ENCODE measurements at regions not wholly inside any gene's neighbourhood (a gene's known extent, or its start where the extent isn't known, plus 50 kb on each side); places are given as distances from the start of the nearest gene placed in this dataset.

GRCh38 chr12:92987362-92987761 is 58.3 kb upstream of the EEA1 start:
- Histone ChIP-seq H3K9me3 (ENCODE audit: control insufficient read depth in 2 of 3, insufficient read depth in 1 of 3, low read length in 3 of 3) (peaks cover 0 to 3% (median 0%) of the 10 kb centered on the region in 3 donors), H3K27me3 (ENCODE audit: control insufficient read depth, insufficient read depth, low read length) (no peaks in the 10 kb centered on the region), H3K27ac (ENCODE audit: low read depth in 2 of 2, low read length in 2 of 2) (peak overlapping the region in 1 of 2 donors; percentile 61), H3K4me3 (ENCODE audit: low read length in 3 of 3) (no peak overlapping the region), H3K4me1 (ENCODE audit: control insufficient read depth in 2 of 3, insufficient read depth in 2 of 3, low read depth in 1 of 3, low read length in 3 of 3) (peaks cover 0 to 5% (median 4%) of the 10 kb centered on the region in 3 donors), H3K9ac (ENCODE audit: low read length in 3 of 3) (no peak overlapping the region), H3K36me3 (ENCODE audit: control insufficient read depth in 2 of 3, insufficient read depth in 3 of 3, low read length in 3 of 3) (no peaks in the 10 kb centered on the region)
- DNase-seq (peak in 2 of 5 donors; percentile 84 to 91), FAIRE-seq (peak; percentile 90)
- TF ChIP-seq CTCF (IDR thresholded peaks at IDR 0.05; ENCODE audit: borderline replicate concordance, extremely low read depth, insufficient read depth) = peak; percentile 63
- intact Hi-C loops (cut with DNase I) = loop anchor here (10.0 kb wide), 1 partner anchor 1117 kb away; no protein-coding TSS in a partner anchor

- Histone ChIP-seq H3K9me3 (ENCODE audit: control insufficient read depth in 2 of 3, insufficient read depth in 1 of 3, low read length in 3 of 3) (peaks cover 0 to 3% (median 0%) of the 10 kb centered on the region in 3 donors), H3K36me3 (ENCODE audit: control insufficient read depth in 2 of 3, insufficient read depth in 3 of 3, low read length in 3 of 3) (no peaks in the 10 kb centered on the region), H3K4me3 (ENCODE audit: low read length in 3 of 3) (no peak overlapping the region), H3K27me3 (ENCODE audit: control insufficient read depth, insufficient read depth, low read length) (no peaks in the 10 kb centered on the region), H3K27ac (ENCODE audit: low read depth in 2 of 2, low read length in 2 of 2) (peak overlapping the region in 1 of 2 donors; percentile 61), H3K9ac (ENCODE audit: low read length in 3 of 3) (no peak overlapping the region), H3K4me1 (ENCODE audit: control insufficient read depth in 2 of 3, insufficient read depth in 2 of 3, low read depth in 1 of 3, low read length in 3 of 3) (peaks cover 0 to 5% (median 4%) of the 10 kb centered on the region in 3 donors)
- TF ChIP-seq CTCF (IDR thresholded peaks at IDR 0.05; ENCODE audit: borderline replicate concordance, extremely low read depth, insufficient read depth) = no peak
- no peak for FAIRE-seq
- peak in 4 of 5 donors; percentile 24 to 43 (median 38) for DNase-seq
- intact Hi-C loops (cut with DNase I) = loop anchor here (10.0 kb wide), 1 partner anchor 1117 kb away; no protein-coding TSS in a partner anchor
These were observed 58.9 kb upstream of the EEA1 start for GRCh38 chr12:92987846-92988621.

- Histone ChIP-seq H3K9me3 (ENCODE audit: control insufficient read depth in 2 of 3, insufficient read depth in 1 of 3, low read length in 3 of 3) (no peaks in the 10 kb centered on the region), H3K36me3 (ENCODE audit: control insufficient read depth in 2 of 3, insufficient read depth in 3 of 3, low read length in 3 of 3) (no peaks in the 10 kb centered on the region), H3K4me3 (ENCODE audit: low read length in 3 of 3) (no peak overlapping the region), H3K27ac (ENCODE audit: low read depth in 2 of 2, low read length in 2 of 2) (no peak overlapping the region), H3K27me3 (ENCODE audit: control insufficient read depth, insufficient read depth, low read length) (no peaks in the 10 kb centered on the region), H3K9ac (ENCODE audit: low read length in 3 of 3) (no peak overlapping the region), H3K4me1 (ENCODE audit: control insufficient read depth in 2 of 3, insufficient read depth in 2 of 3, low read depth in 1 of 3, low read length in 3 of 3) (peaks cover 0 to 5% (median 4%) of the 10 kb centered on the region in 3 donors)
- intact Hi-C loops (cut with DNase I) = loop anchor here (10.0 kb wide), 1 partner anchor 1116 kb away; no protein-coding TSS in a partner anchor
- DNase-seq (no peak), FAIRE-seq (no peak)
- TF ChIP-seq CTCF (IDR thresholded peaks at IDR 0.05; ENCODE audit: borderline replicate concordance, extremely low read depth, insufficient read depth) = no peak
These were observed 59.6 kb upstream of the EEA1 start for GRCh38 chr12:92988622-92989130.

Data from kidney (tissue), 13 donors.